ENCODE measurements at regions not wholly inside any gene's neighbourhood (a gene's known extent, or its start where the extent isn't known, plus 50 kb on each side); places are given as distances from the start of the nearest gene placed in this dataset.

DNA sequence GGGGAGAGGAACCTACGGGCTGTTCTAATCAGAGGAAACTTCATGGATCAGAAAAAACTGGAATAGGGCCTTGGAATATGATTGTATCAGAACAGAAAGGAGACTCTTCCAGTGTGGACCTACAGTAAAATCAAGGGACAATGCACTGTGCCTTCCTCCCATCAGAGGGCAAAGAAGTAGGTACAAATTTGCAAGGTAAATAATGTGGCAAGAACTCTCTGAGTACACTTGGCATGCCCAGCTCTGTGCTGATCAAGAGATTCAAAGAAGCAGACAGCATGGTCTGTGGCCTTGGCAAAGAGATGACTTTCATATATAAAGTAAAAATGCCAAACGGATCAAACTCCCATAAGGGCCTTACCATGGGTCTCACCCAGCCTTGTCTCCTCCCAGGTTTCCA, 242.6 kb upstream of the OSR1 start:
- Histone ChIP-seq H3K27me3 (replicated peaks; ENCODE audit: insufficient read depth) (no peaks in the 10 kb centered on the region), H3K4me1 (ENCODE audit: control insufficient read depth in 1 of 2, low read depth in 2 of 2) (peaks cover 0 to 27% of the 10 kb centered on the region in 2 donors), H3K4me3 (no peak overlapping the region), H3K9me3 (no peaks in the 10 kb centered on the region), H3K36me3 (no peaks in the 10 kb centered on the region), H3K27ac (no peak overlapping the region)
- ATAC-seq (ENCODE audit: insufficient number of reproducible peaks, low FRiP score, low read depth) (no peak), DNase-seq (ENCODE audit: low spot score) (no peak)
- no peak for TF ChIP-seq CTCF (IDR thresholded peaks at IDR 0.05)

GRCh38 chr2:19600506-19600905, 242.1 kb upstream of the OSR1 start:
- ATAC-seq (ENCODE audit: insufficient number of reproducible peaks, low FRiP score, low read depth) (no peak), DNase-seq (ENCODE audit: low spot score) (no peak)
- H3K27me3 ChIP-seq (replicated peaks; ENCODE audit: insufficient read depth): no peaks in the 10 kb centered on the region
- H3K27ac ChIP-seq: no peak overlapping the region
- no peak overlapping the region for H3K4me3 ChIP-seq
- no peaks in the 10 kb centered on the region for H3K36me3 ChIP-seq
- no peak for TF ChIP-seq CTCF (IDR thresholded peaks at IDR 0.05)
- peaks cover 0 to 31% of the 10 kb centered on the region in 2 donors for H3K4me1 ChIP-seq (ENCODE audit: control insufficient read depth in 1 of 2, low read depth in 2 of 2)
- no peaks in the 10 kb centered on the region for H3K9me3 ChIP-seq

DNA sequence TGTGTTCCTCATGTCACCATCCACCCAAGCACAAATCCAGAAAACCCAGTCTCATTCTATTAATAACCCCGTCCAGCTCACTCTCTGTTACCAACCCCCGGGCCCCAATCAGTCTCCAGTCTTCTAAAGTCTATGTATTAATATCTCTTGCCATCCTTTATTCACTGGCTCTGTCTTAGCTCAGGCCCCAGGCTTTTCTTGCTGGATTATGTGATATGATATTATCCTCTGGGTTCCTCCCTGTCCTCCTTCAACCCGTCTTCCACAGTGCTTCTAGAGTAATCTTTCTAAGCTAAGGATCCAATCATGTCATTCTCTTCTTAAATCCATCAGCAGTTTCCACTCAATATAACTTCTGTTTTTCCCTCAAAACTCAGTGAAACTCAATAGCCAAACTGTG, 240.5 kb upstream of the OSR1 start:
- Histone ChIP-seq H3K36me3 (no peaks in the 10 kb centered on the region), H3K4me3 (no peak overlapping the region), H3K4me1 (ENCODE audit: control insufficient read depth in 1 of 2, low read depth in 2 of 2) (peaks cover 0 to 34% of the 10 kb centered on the region in 2 donors), H3K27me3 (replicated peaks; ENCODE audit: insufficient read depth) (no peaks in the 10 kb centered on the region), H3K9me3 (no peaks in the 10 kb centered on the region), H3K27ac (no peak overlapping the region)
- DNase-seq (ENCODE audit: low spot score) (no peak), ATAC-seq (ENCODE audit: insufficient number of reproducible peaks, low FRiP score, low read depth) (no peak)
- TF ChIP-seq CTCF (IDR thresholded peaks at IDR 0.05): no peak

DNA sequence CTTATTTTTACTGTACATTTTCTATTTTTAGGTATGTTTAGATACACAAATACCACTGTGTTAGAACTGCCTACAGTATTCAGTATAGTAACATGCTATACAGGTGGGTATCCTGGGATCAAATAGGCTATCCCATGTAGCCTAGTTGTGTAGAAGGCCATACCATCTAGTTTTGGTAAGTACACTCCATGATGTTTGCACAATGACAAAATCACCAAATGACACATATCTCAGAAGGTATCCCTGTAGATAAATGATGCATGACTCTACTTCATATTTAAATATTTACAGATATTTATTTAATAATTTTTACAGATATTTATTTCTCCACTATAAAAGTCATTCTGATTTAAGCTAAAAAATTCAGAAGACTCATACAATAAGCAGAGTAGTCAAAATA, 233.8 kb upstream of the OSR1 start:
- Histone ChIP-seq H3K27me3 (replicated peaks; ENCODE audit: insufficient read depth) (no peaks in the 10 kb centered on the region), H3K9me3 (no peaks in the 10 kb centered on the region), H3K4me1 (ENCODE audit: control insufficient read depth in 1 of 2, low read depth in 2 of 2) (peaks cover 0 to 20% of the 10 kb centered on the region in 2 donors), H3K27ac (no peak overlapping the region), H3K4me3 (no peak overlapping the region), H3K36me3 (no peaks in the 10 kb centered on the region)
- ATAC-seq (ENCODE audit: insufficient number of reproducible peaks, low FRiP score, low read depth): no peak
- DNase-seq (ENCODE audit: low spot score): no peak
- TF ChIP-seq CTCF (IDR thresholded peaks at IDR 0.05): no peak

DNA sequence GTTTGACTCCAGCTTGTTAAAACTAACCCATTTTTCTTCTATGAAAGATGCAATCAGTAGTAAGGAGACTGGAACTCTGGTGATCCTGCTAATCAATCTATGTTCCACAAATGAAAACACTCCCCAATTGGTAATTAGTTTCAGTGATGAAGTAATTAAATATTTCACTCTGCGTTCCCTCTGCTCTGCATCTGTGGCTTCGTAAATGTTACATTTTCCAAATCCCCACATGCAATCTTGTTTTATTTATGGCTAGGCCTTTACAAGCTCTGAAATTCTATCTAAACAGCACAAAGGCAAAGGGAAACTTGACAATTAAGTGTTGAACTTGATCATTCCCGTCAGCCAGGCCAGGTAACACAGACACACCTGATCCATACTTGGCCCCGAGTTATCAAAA, 231.4 kb upstream of the OSR1 start:
- Histone ChIP-seq H3K36me3 (no peaks in the 10 kb centered on the region), H3K4me3 (no peak overlapping the region), H3K27ac (no peak overlapping the region), H3K9me3 (no peaks in the 10 kb centered on the region), H3K4me1 (ENCODE audit: control insufficient read depth in 1 of 2, low read depth in 2 of 2) (no peaks in the 10 kb centered on the region), H3K27me3 (replicated peaks; ENCODE audit: insufficient read depth) (no peaks in the 10 kb centered on the region)
- DNase-seq (ENCODE audit: low spot score): no peak
- no peak for TF ChIP-seq CTCF (IDR thresholded peaks at IDR 0.05)
- ATAC-seq (ENCODE audit: insufficient number of reproducible peaks, low FRiP score, low read depth): no peak

Data from thoracic aorta (tissue), 2 donors.